ENCODE measurements at regions not wholly inside any gene's neighbourhood (a gene's known extent, or its start where the extent isn't known, plus 50 kb on each side); places are given as distances from the start of the nearest gene placed in this dataset.

- H3K36me3 ChIP-seq: no peaks in the 10 kb centered on the region
- no peak for TF ChIP-seq POLR2AphosphoS5 (IDR thresholded peaks at IDR 0.05)
- no peak for TF ChIP-seq POLR2A (IDR thresholded peaks at IDR 0.05; ENCODE audit: low read depth)
- no peak for TF ChIP-seq EP300 (IDR thresholded peaks at IDR 0.05)
- H3K4me1 ChIP-seq: no peaks in the 10 kb centered on the region
- intact Hi-C loops (cut with DNase I): no loop called here
- 100% methylated on average over 1 of the region's 1 CpG for WGBS
- no peak overlapping the region for H3K27ac ChIP-seq (replicated peaks in 1 of 4)
- no peak overlapping the region for H3K4me3 ChIP-seq
- DNase-seq (ENCODE audit: extremely low spot score): no peak
- no peaks in the 10 kb centered on the region for H3K9me3 ChIP-seq
- no peaks in the 10 kb centered on the region for H3K27me3 ChIP-seq
These were observed 399.9 kb downstream of the FOXG1 start for GRCh38 chr14:29166507-29166906.

GRCh38 chr14:29168149-29168548 lies 401.6 kb downstream of the FOXG1 start:
- TF ChIP-seq CTCF (IDR thresholded peaks at IDR 0.05) (no peak), EP300 (IDR thresholded peaks at IDR 0.05) (no peak), POLR2A (IDR thresholded peaks at IDR 0.05; ENCODE audit: low read depth) (no peak), POLR2AphosphoS5 (IDR thresholded peaks at IDR 0.05) (no peak)
- Histone ChIP-seq H3K27me3 (no peaks in the 10 kb centered on the region), H3K36me3 (no peaks in the 10 kb centered on the region), H3K9me3 (no peaks in the 10 kb centered on the region), H3K27ac (replicated peaks in 1 of 4) (no peak overlapping the region), H3K4me3 (no peak overlapping the region), H3K4me1 (no peaks in the 10 kb centered on the region)
- no CpG with 5 or more reads among the region's 7 CpGs for WGBS
- no peak for DNase-seq (ENCODE audit: extremely low spot score)
- intact Hi-C loops (cut with DNase I): no loop called here

- no peaks in the 10 kb centered on the region for H3K27me3 ChIP-seq
- intact Hi-C loops (cut with DNase I): no loop called here
- no peaks in the 10 kb centered on the region for H3K36me3 ChIP-seq
- H3K27ac ChIP-seq (replicated peaks in 1 of 4): no peak overlapping the region
- TF ChIP-seq EP300 (IDR thresholded peaks at IDR 0.05) (no peak), CTCF (IDR thresholded peaks at IDR 0.05) (no peak), POLR2A (IDR thresholded peaks at IDR 0.05; ENCODE audit: low read depth) (no peak)
- no peak for DNase-seq (ENCODE audit: extremely low spot score)
- no peak overlapping the region for H3K4me3 ChIP-seq
- no peaks in the 10 kb centered on the region for H3K4me1 ChIP-seq
- H3K9me3 ChIP-seq: no peaks in the 10 kb centered on the region
- 81% methylated on average over 4 of the region's 5 CpGs for WGBS
These were observed 402.8 kb downstream of the FOXG1 start for GRCh38 chr14:29169408-29169807.

- intact Hi-C loops (cut with DNase I): no loop called here
- Histone ChIP-seq H3K9me3 (no peaks in the 10 kb centered on the region), H3K4me3 (no peak overlapping the region), H3K27me3 (no peaks in the 10 kb centered on the region), H3K36me3 (no peaks in the 10 kb centered on the region), H3K27ac (replicated peaks in 1 of 4) (no peak overlapping the region), H3K4me1 (no peaks in the 10 kb centered on the region)
- no peak for DNase-seq (ENCODE audit: extremely low spot score)
- 77% methylated on average over 2 of the region's 2 CpGs for WGBS
- TF ChIP-seq POLR2AphosphoS5 (IDR thresholded peaks at IDR 0.05) (no peak), CTCF (IDR thresholded peaks at IDR 0.05) (no peak), POLR2A (IDR thresholded peaks at IDR 0.05; ENCODE audit: low read depth) (no peak), EP300 (IDR thresholded peaks at IDR 0.05) (no peak)
These were observed 409.1 kb downstream of the FOXG1 start for GRCh38 chr14:29175706-29176105.

- Histone ChIP-seq H3K27ac (replicated peaks in 1 of 4) (no peak overlapping the region), H3K4me1 (no peaks in the 10 kb centered on the region), H3K36me3 (no peaks in the 10 kb centered on the region), H3K4me3 (no peak overlapping the region), H3K27me3 (no peaks in the 10 kb centered on the region), H3K9me3 (no peaks in the 10 kb centered on the region)
- intact Hi-C loops (cut with DNase I): no loop called here
- no peak for TF ChIP-seq POLR2AphosphoS5 (IDR thresholded peaks at IDR 0.05)
- WGBS: 94% methylated on average over 2 of the region's 2 CpGs
- DNase-seq (ENCODE audit: extremely low spot score): no peak
These were observed 410.3 kb downstream of the FOXG1 start for GRCh38 chr14:29176876-29177275.

- TF ChIP-seq POLR2A (IDR thresholded peaks at IDR 0.05; ENCODE audit: low read depth): no peak
- no peak for TF ChIP-seq POLR2AphosphoS5 (IDR thresholded peaks at IDR 0.05)
- Histone ChIP-seq H3K27me3 (no peaks in the 10 kb centered on the region), H3K4me3 (no peak overlapping the region), H3K36me3 (no peaks in the 10 kb centered on the region), H3K9me3 (no peaks in the 10 kb centered on the region), H3K27ac (replicated peaks in 1 of 4) (no peak overlapping the region), H3K4me1 (no peaks in the 10 kb centered on the region)
- intact Hi-C loops (cut with DNase I): no loop called here
- WGBS: 79% methylated on average over 1 of the region's 1 CpG
- DNase-seq (ENCODE audit: extremely low spot score): no peak
These were observed 412.4 kb downstream of the FOXG1 start for GRCh38 chr14:29178971-29179370.
